Esophagus muscularis mucosa (tissue), 4 donors: ENCODE measurements at regions not wholly inside any gene's neighbourhood (a gene's known extent, or its start where the extent isn't known, plus 50 kb on each side); places are given as distances from the start of the nearest gene placed in this dataset.

Experiments
- CTCF ChIP-seq, 3 experiments: fragments of 200-600 bp in 2 of 3; fragments of 450-650 bp in 1 of 3; sonication (generic) in 2 of 3; IDR thresholded peaks; one replicate each; pipeline ENCODE4 v1.5.1; 2017 to 2019; ENCODE audit warnings: antibody characterized with exemption in 3 of 3, mild to moderate bottlenecking in 2 of 3, moderate library complexity in 1 of 3
- EP300 ChIP-seq: sonication (generic); formaldehyde crosslinking; IDR thresholded peaks from one replicate; pipeline ENCODE4 v1.6.1; 2017; ENCODE audit warnings: antibody characterized with exemption
- POLR2A ChIP-seq: fragments of 450-650 bp; IDR thresholded peaks from one replicate; pipeline ENCODE4 v1.6.1; 2017; ENCODE audit warnings: antibody characterized with exemption, moderate library complexity, mild to moderate bottlenecking, low read depth
- POLR2AphosphoS5 ChIP-seq, 2 donors: sonication (generic); formaldehyde crosslinking; IDR thresholded peaks; one replicate each; pipeline ENCODE4 v1.6.1; 2017; ENCODE audit warnings: antibody characterized with exemption in 2 of 2

GRCh38 chr5:3075309-3075708 is 323.8 kb upstream of the IRX2 start:
- TF ChIP-seq CTCF (IDR thresholded peaks at IDR 0.05) (no peak), POLR2AphosphoS5 (IDR thresholded peaks at IDR 0.05) (no peak), POLR2A (no peak), EP300 (no peak)
